GM21576 (cell line): ENCODE measurements at regions not wholly inside any gene's neighbourhood (a gene's known extent, or its start where the extent isn't known, plus 50 kb on each side); places are given as distances from the start of the nearest gene placed in this dataset.

Experiments
- ATAC-seq: cut with Tn5 transposase; IDR thresholded peaks from one replicate; pipeline ENCODE4 v1.9.1; 2021; ENCODE audit warnings: mild to moderate bottlenecking, moderate library complexity; ENCODE audit not compliant: unreplicated experiment

DNA sequence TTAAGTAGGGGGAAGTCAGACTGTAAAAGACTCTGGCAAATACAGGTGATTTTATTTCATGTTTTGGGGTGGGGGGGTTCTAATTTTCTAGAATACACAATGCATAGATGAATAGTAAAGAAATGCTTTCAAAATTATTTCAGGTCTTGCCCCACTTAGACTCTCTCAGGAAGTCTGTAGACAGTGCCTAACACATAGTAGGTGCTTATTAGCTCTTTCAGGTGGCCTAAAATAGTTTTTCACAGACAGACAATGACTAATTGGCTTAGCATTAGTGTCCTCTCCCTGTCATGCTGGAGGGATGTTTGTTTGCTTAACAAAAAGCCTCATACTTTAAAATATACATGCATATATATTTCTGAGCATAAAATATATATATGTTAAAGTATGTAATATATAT lies 366.0 kb downstream of the SOX9 start:
- no peak for ATAC-seq

GRCh38 chr17:72487731-72488494 lies 367.1 kb downstream of the SOX9 start:
- no peak for ATAC-seq

GRCh38 chr17:72488555-72489271 lies 367.9 kb downstream of the SOX9 start:
- no peak for ATAC-seq

DNA sequence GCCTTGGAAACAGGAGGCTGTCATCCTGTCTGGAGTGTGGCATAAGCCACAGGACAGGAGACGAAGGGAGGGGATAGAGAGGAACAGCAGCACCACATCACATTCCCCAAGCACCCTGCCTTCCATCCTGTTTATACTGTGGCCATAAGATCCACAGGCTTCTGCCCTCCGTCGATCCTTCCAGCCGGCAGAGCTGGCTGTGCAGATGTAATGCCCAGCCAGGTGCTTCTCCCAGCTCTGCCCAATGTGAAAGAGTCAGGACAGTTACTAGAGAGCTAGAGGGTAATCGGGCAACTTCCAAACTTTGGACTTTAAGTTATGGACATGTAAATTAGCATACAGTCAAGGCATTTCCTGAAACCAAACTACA lies 368.4 kb downstream of the SOX9 start:
- ATAC-seq = no peak

DNA sequence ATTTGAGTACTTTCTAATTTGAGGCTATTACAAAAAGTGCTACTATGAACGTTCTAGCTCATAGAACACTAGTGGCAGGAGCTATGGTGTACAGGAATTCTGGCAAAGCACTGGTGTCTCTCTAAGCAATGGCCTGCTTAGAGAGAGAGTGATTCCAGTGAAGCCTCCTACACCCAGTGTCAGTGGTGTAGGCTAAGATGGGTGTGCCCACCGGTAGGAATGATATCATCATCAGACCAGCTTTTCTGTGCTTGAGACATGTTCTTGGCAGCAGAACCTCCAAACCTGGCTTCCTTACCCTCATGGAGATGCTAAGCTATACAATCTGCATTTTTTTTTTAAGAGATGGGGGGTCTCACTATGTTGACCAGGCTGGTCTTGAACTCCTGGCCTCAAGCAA lies 370.3 kb downstream of the SOX9 start:
- ATAC-seq = no peak

- no peak for ATAC-seq
Observed at GRCh38 chr17:72492494-72492893, 371.7 kb downstream of the SOX9 start.

DNA sequence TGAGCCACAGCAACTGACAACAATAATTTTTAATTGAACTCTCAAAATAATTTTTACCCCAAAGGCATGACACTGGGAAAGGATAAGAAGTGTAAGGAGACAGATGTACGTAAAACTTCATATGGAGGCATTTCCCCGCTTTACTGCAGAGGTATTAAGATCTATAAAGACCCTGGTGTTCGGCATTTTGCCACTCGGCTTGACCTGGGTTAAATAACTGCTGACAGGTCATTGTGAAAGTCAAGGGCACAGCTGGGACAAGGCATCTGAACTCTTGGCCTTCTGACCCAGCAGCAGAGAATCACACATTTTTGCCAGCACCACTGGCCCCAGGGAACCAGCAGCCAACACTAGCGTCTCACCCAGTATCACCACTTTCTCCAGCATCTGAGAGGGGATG lies 372.1 kb downstream of the SOX9 start:
- no peak for ATAC-seq

DNA sequence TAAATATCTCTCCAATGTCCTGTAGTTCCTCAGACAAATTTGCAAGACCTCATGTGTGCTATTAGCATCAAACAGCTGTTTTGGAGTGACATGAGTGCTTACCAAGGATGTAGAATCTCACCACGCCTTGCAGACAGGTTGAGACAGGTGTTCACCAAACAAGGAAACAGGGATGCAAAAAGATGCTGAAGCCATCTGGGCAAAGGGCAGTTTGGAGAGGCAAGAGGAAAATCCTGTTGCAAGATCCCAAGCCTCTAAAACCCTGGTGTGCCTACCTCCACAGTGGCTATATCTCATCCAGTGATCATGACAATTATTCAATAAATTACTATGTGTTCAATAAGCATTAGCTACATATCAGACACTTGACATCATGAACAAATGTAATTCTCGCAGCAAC lies 373.7 kb downstream of the SOX9 start:
- no peak for ATAC-seq

DNA sequence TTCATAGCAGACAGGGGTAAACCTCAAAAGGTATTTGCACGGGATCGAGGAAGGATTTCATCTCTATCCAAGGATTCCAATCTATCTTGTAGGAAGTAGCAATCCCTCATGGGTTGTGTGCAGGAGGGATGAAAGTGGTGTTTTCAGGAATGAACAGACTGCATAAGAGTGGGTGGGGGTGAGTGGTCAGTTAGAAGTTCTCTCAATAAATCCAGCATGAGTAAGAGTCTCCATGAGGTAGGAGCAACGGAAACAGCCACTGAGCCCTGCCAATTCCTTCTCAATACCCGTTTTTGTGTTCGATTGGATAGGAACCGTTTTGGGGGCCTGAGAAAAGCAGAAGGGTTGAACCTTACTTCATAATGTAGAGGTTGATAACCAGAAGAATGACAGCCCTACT lies 375.6 kb downstream of the SOX9 start:
- ATAC-seq = no peak

GRCh38 chr17:72497915-72498314 lies 377.1 kb downstream of the SOX9 start:
- ATAC-seq = no peak

- ATAC-seq = peak; percentile 46
Observed at GRCh38 chr17:72498364-72499210, 377.8 kb downstream of the SOX9 start.

DNA sequence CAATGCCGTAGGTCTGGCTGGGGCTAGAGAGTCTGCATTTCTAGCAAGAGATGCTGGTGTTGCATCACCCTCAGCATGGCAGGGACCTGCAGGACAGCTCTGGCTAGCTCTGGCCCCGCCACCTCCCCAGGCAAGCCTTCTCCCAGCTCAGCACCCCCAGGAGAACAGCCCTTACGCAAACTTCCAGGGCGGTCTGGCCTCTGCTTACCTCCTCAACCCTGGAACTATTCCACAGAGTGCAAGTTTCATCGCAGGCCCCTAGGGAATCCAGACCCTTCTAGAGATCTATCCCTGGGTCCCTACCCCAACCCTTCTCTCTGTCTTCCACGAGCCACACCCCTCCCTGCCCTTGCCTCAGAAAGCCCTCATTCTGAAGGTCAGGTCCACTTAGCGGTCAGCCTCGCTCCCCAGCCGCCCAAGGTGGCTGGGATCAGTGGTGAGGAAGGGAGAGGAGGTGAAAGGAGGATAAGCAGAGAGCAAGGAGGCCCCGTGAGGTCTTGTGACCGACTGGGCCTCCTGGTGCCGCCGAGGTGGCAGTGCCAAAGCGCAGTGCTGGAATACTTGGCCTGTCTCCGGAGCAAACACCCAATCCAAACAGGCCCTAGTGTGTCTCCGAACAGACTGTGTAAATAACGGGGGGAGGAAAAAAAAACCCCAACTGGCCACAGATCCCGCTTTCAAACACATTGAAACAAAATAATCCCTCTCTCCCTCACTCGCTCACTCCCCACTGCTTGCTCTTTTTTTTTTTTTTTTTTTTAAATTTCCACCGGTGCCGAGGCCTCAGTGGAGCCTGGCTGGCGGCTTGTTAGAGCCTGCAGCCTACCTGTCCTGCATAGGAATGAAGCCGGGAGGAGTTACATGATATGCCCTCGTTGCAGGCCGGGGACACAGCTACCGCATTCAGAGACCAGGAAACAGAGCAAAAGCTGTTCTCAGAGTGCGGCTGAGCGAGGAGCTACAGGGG lies 380.9 kb downstream of the SOX9 start:
- no peak for ATAC-seq

GRCh38 chr17:72502371-72503341 lies 381.8 kb downstream of the SOX9 start:
- ATAC-seq = no peak

GRCh38 chr17:72503556-72503955 lies 382.7 kb downstream of the SOX9 start:
- ATAC-seq = no peak

GRCh38 chr17:72504783-72505182 lies 384.0 kb downstream of the SOX9 start:
- no peak for ATAC-seq

GRCh38 chr17:72506773-72507172 lies 386.0 kb downstream of the SOX9 start:
- ATAC-seq = no peak

GRCh38 chr17:72507370-72507769 lies 386.6 kb downstream of the SOX9 start:
- ATAC-seq = no peak

DNA sequence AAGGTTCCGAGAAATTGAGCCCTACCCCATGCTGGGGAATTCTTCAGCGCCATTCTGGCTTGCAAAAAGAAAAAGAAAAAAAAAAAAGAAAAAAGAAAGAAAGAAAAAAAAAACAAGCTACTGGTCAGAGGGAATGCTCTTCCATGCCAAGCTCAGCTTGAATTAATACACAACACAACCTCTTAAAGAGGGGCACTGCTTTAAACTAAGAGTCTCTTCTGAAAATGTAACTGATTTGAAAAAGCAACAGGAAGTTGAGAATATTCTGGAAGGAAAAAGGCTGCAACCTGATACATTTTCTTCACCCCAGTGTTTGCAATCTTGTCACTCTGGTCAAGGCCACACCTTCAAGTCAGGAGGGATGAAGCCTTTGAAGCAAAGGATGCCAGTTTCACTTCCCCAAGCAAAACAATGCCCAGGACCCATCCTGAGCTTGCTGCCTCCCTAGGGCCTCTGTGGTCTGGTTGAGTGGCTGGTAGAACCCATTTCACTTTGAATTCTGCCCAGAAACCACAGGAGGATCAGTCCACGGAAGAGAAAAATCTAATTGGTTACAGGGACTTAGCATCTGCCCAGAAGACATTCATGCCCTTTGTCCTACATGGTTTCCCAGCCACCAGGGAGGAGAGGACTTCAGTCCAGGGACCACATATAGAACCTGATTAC lies 389.7 kb downstream of the SOX9 start:
- ATAC-seq = peak; percentile 63

GRCh38 chr17:72511242-72511641 lies 390.4 kb downstream of the SOX9 start:
- ATAC-seq = no peak
